Neutrophil (primary cell): ENCODE measurements at regions not wholly inside any gene's neighbourhood (a gene's known extent, or its start where the extent isn't known, plus 50 kb on each side); places are given as distances from the start of the nearest gene placed in this dataset.

Source experiments
- H3K27ac ChIP-seq: fragments of 200-600 bp; sonication (generic); 2 replicates; pipeline ENCODE4 v1.5.1; 2016; ENCODE audit warnings: mild to moderate bottlenecking, moderate library complexity
- H3K27me3 ChIP-seq: fragments of 200-600 bp; sonication (generic); 2 replicates; pipeline ENCODE4 v1.6.0; 2016; ENCODE audit warnings: mild to moderate bottlenecking
- H3K36me3 ChIP-seq: fragments of 200-600 bp; sonication (generic); 2 replicates; pipeline ENCODE4 v1.5.1; 2017
- H3K4me1 ChIP-seq, 2 experiments: fragments of 200-600 bp in 1 of 2; sonication (generic) in 1 of 2; 1 replicate in 1 of 2; 2 replicates in 1 of 2; pipeline versions ENCODE4 v1.5.1 to v1.6.1; 2013 to 2016; ENCODE audit warnings: low read depth in 1 of 2, low read length in 1 of 2, mild to moderate bottlenecking in 1 of 2, moderate library complexity in 1 of 2; ENCODE audit not compliant: control insufficient read depth in 1 of 2, insufficient read depth in 1 of 2
- H3K4me3 ChIP-seq, 2 experiments: fragments of 200-600 bp in 1 of 2; sonication (generic) in 1 of 2; 1 replicate in 1 of 2; 2 replicates in 1 of 2; pipeline ENCODE4 v1.5.1; 2013 to 2016; ENCODE audit warnings: low read depth in 1 of 2, low read length in 1 of 2, mild to moderate bottlenecking in 1 of 2, moderate library complexity in 1 of 2
- H3K9me3 ChIP-seq: fragments of 200-600 bp; sonication (generic); 2 replicates; pipeline ENCODE4 v1.5.1; 2016
- TF ChIP-seq, protein P1 (sequence below): fragments of 200-600 bp; sonication (generic); IDR thresholded peaks from 2 replicates; pipeline ENCODE4 v1.5.1; 2016; ENCODE audit warnings: antibody characterized with exemption

DNA sequence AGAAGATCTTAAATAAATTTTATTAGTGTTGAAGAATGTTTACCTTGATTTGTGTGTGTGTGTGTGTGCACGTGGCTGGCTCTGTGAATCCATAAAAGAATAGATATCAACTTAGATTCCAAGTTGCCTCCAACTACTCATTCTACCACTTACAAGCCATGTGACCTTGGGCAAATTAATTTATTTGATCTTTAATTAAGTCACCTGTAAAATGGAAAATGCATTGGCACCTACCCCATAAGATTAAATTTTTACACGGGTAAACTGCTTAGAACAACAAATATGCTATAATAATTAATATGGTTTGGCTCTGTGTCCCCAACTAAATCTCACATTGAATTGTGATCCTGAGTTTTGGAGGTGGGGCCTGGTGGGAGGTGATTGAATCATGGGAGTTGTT lies 604.9 kb upstream of the NRG3 start:
- H3K27me3 ChIP-seq = no peaks in the 10 kb centered on the region
- no peak overlapping the region for H3K4me3 ChIP-seq
- TF ChIP-seq, protein P1, sequence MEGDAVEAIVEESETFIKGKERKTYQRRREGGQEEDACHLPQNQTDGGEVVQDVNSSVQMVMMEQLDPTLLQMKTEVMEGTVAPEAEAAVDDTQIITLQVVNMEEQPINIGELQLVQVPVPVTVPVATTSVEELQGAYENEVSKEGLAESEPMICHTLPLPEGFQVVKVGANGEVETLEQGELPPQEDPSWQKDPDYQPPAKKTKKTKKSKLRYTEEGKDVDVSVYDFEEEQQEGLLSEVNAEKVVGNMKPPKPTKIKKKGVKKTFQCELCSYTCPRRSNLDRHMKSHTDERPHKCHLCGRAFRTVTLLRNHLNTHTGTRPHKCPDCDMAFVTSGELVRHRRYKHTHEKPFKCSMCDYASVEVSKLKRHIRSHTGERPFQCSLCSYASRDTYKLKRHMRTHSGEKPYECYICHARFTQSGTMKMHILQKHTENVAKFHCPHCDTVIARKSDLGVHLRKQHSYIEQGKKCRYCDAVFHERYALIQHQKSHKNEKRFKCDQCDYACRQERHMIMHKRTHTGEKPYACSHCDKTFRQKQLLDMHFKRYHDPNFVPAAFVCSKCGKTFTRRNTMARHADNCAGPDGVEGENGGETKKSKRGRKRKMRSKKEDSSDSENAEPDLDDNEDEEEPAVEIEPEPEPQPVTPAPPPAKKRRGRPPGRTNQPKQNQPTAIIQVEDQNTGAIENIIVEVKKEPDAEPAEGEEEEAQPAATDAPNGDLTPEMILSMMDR = no peak
- no peaks in the 10 kb centered on the region for H3K4me1 ChIP-seq
- no peaks in the 10 kb centered on the region for H3K36me3 ChIP-seq
- no peak overlapping the region for H3K27ac ChIP-seq
- H3K9me3 ChIP-seq = no peaks in the 10 kb centered on the region

GRCh38 chr10:81280497-81281479 lies 594.2 kb upstream of the NRG3 start:
- H3K4me3 ChIP-seq = no peak overlapping the region
- TF ChIP-seq, protein P1 = no peak
- H3K4me1 ChIP-seq = no peaks in the 10 kb centered on the region
- no peaks in the 10 kb centered on the region for H3K27me3 ChIP-seq
- H3K9me3 ChIP-seq = no peaks in the 10 kb centered on the region
- H3K36me3 ChIP-seq = no peaks in the 10 kb centered on the region
- H3K27ac ChIP-seq = no peak overlapping the region

- no peak overlapping the region for H3K4me3 ChIP-seq
- H3K36me3 ChIP-seq = no peaks in the 10 kb centered on the region
- TF ChIP-seq, protein P1 = no peak
- H3K27ac ChIP-seq = no peak overlapping the region
- H3K27me3 ChIP-seq = no peaks in the 10 kb centered on the region
- H3K4me1 ChIP-seq = no peaks in the 10 kb centered on the region
- no peaks in the 10 kb centered on the region for H3K9me3 ChIP-seq
Observed at GRCh38 chr10:81288544-81288943, 586.5 kb upstream of the NRG3 start.

- TF ChIP-seq, protein P1 = no peak
- H3K4me3 ChIP-seq = no peak overlapping the region
Observed at GRCh38 chr10:81297292-81297691, 577.7 kb upstream of the NRG3 start.

DNA sequence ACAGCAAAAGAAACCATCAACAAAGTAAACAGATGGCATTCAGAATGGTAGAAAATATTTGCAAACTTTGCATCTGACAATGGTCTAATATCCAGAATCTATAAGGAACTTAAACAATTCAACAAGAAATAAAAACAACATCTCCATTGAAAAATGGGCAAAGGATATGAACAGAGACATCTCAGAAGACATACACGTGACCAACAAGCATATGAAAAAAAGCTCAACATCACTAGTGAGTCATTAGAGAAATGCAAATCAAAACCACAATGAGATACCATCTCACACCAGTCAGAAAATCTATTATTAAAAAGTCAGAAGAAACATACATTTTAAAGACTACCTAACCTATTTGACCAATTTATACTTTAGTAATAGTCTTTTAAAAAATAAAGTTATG lies 571.3 kb upstream of the NRG3 start:
- Histone ChIP-seq H3K4me1 (no peaks in the 10 kb centered on the region), H3K27ac (no peak overlapping the region)

More at GRCh38 chr10:81297292-81297691, 577.7 kb upstream of the NRG3 start:
- no peaks in the 10 kb centered on the region for H3K4me1 ChIP-seq
- no peaks in the 10 kb centered on the region for H3K9me3 ChIP-seq
- no peaks in the 10 kb centered on the region for H3K36me3 ChIP-seq
- H3K27ac ChIP-seq = no peak overlapping the region
- H3K27me3 ChIP-seq = no peaks in the 10 kb centered on the region

More for the DNA sequence above, 571.3 kb upstream of the NRG3 start:
- H3K9me3 ChIP-seq = no peaks in the 10 kb centered on the region
- no peaks in the 10 kb centered on the region for H3K36me3 ChIP-seq
- H3K27me3 ChIP-seq = no peaks in the 10 kb centered on the region
- TF ChIP-seq, protein P1 = no peak
- no peak overlapping the region for H3K4me3 ChIP-seq
